HG03095 (cell line): ENCODE measurements at regions not wholly inside any gene's neighbourhood (a gene's known extent, or its start where the extent isn't known, plus 50 kb on each side); places are given as distances from the start of the nearest gene placed in this dataset.
"Not testable (repeated sequence)": the region's sequence is repeated elsewhere in the genome, so short reads cannot be mapped to it uniquely, and the experiment has no call there.

Experiments used
- ATAC-seq: cut with Tn5 transposase; IDR thresholded peaks from one replicate; pipeline ENCODE4 v1.9.1; 2021; ENCODE audit warnings: moderate library complexity; ENCODE audit not compliant: unreplicated experiment

GRCh38 chr5:115469904-115470516, 74.6 kb downstream of the FEM1C start:
- no peak for ATAC-seq

- no peak for ATAC-seq
Observed at GRCh38 chr5:115467628-115468027, 76.9 kb downstream of the FEM1C start.

- no peak for ATAC-seq
Observed at GRCh38 chr5:115465431-115465830, 79.1 kb downstream of the FEM1C start.

- no peak for ATAC-seq
Observed at GRCh38 chr5:115463983-115464382, 80.6 kb downstream of the FEM1C start.

GRCh38 chr5:115461506-115462290, 82.9 kb downstream of the FEM1C start:
- peak; percentile 36 for ATAC-seq

- ATAC-seq: no peak
Observed at GRCh38 chr5:115461093-115461492, 83.5 kb downstream of the FEM1C start.

DNA sequence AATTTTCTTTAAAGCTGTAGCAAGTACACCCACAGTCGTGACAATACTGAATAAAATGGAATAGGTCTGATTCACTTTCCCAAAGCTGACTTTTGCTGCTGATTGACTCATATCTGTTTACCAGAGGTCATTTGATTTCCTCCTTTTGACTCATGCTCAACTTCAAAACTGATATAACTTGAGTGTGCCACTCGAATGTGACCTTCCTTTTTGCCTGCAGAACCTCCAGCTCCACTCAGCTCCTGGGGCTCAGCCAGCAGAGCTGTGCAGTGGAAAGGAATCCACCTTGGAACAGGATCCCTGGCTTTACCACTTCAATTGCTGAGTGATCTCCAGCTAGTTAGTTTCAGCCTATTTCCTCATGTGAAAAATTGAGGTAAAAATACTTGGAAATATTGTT, 84.1 kb downstream of the FEM1C start:
- peak; percentile 73 for ATAC-seq

GRCh38 chr5:115459855-115460341, 84.7 kb downstream of the FEM1C start:
- no peak for ATAC-seq

DNA sequence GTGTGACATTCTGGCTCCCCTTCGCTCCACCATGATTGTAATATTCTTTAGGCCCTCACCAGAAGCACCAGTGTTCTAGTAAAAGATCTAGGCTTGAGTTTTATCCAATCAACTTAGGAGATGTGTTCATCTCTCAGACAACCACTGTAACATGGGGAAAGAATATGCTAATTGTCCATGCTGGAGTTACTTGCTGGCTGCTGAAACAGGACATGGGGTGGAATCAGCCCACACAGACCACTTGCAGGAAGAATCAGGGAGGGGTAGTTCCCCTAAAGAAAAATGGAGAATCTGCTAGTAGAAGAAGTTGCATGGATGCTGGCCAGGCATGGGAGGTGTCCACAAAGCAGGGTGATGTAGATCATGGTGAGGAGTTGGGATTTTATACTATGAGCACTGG, 86.2 kb downstream of the FEM1C start:
- no peak for ATAC-seq

DNA sequence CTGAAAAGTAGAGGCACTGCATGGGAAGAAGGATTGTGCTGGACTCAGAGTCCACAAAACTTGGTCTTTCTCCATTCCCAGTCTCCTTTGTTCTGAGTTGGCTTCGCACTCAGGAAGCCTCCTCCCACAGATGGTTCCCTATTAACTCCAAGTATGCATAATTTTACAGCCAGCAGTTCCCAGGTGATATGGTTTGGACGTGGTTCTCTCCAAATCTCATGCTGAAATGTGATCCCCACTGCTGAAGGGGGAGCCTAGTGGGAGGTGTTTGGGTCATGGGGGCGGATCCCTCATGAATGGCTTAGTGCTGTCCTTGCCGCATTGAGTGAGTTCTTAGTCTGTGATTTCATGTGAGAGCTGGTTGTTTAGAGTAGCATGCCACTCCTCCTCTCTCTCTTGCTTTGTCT, 86.6 kb downstream of the FEM1C start:
- no peak for ATAC-seq

GRCh38 chr5:115457571-115457970, 87.0 kb downstream of the FEM1C start:
- ATAC-seq: no peak

DNA sequence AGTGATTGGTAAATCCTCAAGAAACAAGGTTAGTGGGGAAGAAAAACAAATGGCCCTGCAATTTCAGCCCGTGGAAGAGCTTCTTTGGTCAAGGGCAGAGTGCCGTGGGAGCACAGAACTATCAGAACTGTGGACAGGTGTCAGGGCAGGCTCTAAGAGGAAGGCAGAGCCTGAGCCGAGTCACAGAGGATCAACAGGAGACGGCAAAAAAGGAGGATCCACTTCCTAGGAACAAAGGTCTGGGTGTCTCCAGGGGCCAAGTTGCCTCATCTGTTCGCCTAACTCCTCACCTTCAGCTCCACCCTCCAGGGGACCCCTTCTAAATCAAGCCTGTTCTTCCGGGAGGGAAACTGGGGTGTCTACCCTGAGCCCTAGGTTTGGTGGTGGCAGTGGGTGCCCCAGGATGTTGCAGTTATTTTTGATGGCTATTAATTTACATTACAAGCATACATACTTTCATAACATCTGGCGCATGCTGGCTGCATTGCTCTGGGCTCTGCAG, 88.0 kb downstream of the FEM1C start:
- ATAC-seq: no peak

- ATAC-seq: no peak
Observed at GRCh38 chr5:115456056-115456455, 88.5 kb downstream of the FEM1C start.

DNA sequence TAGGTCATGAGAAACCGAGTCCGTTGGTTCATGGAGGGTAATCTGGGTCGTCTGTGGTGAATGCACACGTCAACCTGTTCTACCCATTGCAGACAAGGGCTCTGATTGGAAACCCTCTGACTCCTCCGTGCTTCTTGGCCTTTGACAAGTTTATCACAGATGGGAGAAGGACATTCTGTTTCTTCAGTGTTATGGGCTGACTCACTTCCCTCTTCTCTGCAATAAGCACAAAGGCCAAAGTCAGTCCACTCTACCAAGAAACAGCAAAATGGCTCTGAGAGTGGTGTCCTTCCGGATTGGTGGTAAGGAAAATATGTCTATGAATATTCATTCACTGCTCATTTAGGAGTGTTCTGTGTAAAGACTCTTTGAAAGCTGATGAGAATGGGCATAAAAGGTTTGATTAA, 89.3 kb downstream of the FEM1C start:
- no peak for ATAC-seq

- no peak for ATAC-seq
Observed at GRCh38 chr5:115453391-115454095, 91.0 kb downstream of the FEM1C start.

- ATAC-seq: no peak
Observed at GRCh38 chr5:115452536-115453235, 91.9 kb downstream of the FEM1C start.

DNA sequence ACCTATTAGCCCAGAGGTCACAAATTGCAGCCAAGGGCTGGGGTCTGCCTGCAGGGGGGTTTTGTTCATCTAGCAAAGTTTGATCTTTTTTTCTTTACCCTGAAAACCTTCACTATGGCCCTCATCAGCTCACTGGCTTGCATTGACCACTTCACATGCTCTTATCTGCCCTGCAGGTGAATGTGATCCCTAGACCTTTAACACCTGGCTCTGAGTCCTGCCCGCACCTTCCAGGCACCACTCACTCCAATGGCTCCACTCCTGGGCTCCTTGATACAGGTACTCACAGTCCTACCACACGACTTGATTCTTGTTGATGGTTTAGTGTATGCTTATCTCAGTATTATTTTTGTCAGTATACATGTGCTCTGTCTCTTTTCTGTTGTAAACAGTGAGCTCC, 92.5 kb downstream of the FEM1C start:
- no peak for ATAC-seq

DNA sequence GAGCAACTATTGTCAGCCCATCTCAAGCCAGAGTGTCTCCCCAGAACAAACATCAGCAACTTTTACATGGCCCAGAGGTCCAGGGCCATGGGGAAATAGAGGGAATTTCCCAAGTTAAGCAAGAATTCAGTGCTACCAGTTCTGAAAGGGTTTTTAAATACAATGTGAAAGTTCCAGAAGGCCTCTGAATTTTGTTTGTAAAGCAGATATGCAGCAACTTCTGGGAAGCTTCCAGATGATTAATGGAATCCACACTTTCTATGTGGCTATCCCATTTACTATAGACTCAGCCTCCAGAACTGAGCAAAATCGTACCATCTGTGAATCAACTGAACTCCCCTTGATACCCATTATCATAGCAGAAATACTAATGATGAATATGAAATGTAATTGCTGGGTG, 93.8 kb downstream of the FEM1C start:
- peak; percentile 71 for ATAC-seq

DNA sequence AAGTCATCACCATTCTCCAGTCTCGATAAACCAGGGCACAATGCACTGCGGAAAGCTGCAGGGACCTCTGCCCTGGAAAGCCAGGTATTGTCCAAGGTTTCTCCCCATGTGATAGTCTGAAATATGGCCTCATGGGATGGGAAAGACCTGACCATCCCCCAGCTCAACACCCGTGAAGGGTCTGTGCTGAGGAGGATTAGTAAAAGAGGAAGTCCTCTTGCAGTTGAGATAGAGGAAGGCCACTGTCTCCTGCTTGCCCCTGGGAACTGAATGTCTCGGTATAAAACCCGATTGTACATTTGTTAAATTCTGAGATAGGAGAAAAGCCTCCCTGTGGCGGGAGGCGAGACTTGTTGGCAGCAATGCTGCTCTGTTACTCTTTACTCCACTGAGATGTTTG, 95.9 kb downstream of the FEM1C start:
- ATAC-seq: not testable (repeated sequence)

GRCh38 chr5:115440782-115441451, 103.7 kb downstream of the FEM1C start:
- no peak for ATAC-seq
